GM06990 (cell line): ENCODE measurements at regions not wholly inside any gene's neighbourhood (a gene's known extent, or its start where the extent isn't known, plus 50 kb on each side); places are given as distances from the start of the nearest gene placed in this dataset.
"Not testable (repeated sequence)": the region's sequence is repeated elsewhere in the genome, so short reads cannot be mapped to it uniquely, and the experiment has no call there.

Experiments used
- DNase-seq: peaks from one replicate; pipeline ENCODE4 v3.0.0-alpha.2; 2011; ENCODE audit not compliant: insufficient read length; ENCODE audit errors: extremely low read depth
- H3K27me3 ChIP-seq: replicated peaks from 2 replicates; pipeline ENCODE4 v1.6.0; 2011; ENCODE audit warnings: low read length; ENCODE audit not compliant: control insufficient read depth, insufficient read depth
- H3K36me3 ChIP-seq: 2 replicates; pipeline ENCODE4 v1.5.1; 2011; ENCODE audit warnings: low read length; ENCODE audit not compliant: control insufficient read depth, insufficient read depth
- H3K4me3 ChIP-seq: replicated peaks from 2 replicates; pipeline ENCODE4 v1.5.1; 2011; ENCODE audit warnings: low read depth, mild to moderate bottlenecking, control low read depth, low read length

GRCh38 chr2:111451692-111452199 lies 331.0 kb downstream of the BCL2L11 start:
- not testable (repeated sequence) for H3K4me3 ChIP-seq, DNase-seq, H3K36me3 ChIP-seq, H3K27me3 ChIP-seq

- H3K27me3 ChIP-seq, H3K4me3 ChIP-seq, DNase-seq, H3K36me3 ChIP-seq: not testable (repeated sequence)
These were observed 331.5 kb downstream of the BCL2L11 start for GRCh38 chr2:111452208-111452607.

- DNase-seq, H3K4me3 ChIP-seq, H3K36me3 ChIP-seq, H3K27me3 ChIP-seq: not testable (repeated sequence)
These were observed 332.6 kb downstream of the BCL2L11 start for GRCh38 chr2:111453308-111453707.

GRCh38 chr2:111453816-111454215 lies 333.1 kb downstream of the BCL2L11 start:
- H3K36me3 ChIP-seq, DNase-seq, H3K4me3 ChIP-seq, H3K27me3 ChIP-seq: not testable (repeated sequence)

GRCh38 chr2:111454404-111454803 lies 333.7 kb downstream of the BCL2L11 start:
- H3K4me3 ChIP-seq, H3K27me3 ChIP-seq, H3K36me3 ChIP-seq, DNase-seq: not testable (repeated sequence)

GRCh38 chr2:111455016-111456015 lies 334.6 kb downstream of the BCL2L11 start:
- not testable (repeated sequence) for H3K4me3 ChIP-seq, H3K27me3 ChIP-seq, H3K36me3 ChIP-seq, DNase-seq

GRCh38 chr2:111457191-111457590 lies 336.5 kb downstream of the BCL2L11 start:
- H3K4me3 ChIP-seq, H3K27me3 ChIP-seq, H3K36me3 ChIP-seq, DNase-seq: not testable (repeated sequence)

- H3K27me3 ChIP-seq, H3K4me3 ChIP-seq, DNase-seq, H3K36me3 ChIP-seq: not testable (repeated sequence)
These were observed 340.2 kb downstream of the BCL2L11 start for GRCh38 chr2:111460901-111461300.

GRCh38 chr2:111461831-111462230 lies 341.1 kb downstream of the BCL2L11 start:
- not testable (repeated sequence) for H3K27me3 ChIP-seq, H3K36me3 ChIP-seq, H3K4me3 ChIP-seq, DNase-seq

GRCh38 chr2:111462572-111462971 lies 341.9 kb downstream of the BCL2L11 start:
- H3K27me3 ChIP-seq, DNase-seq, H3K4me3 ChIP-seq, H3K36me3 ChIP-seq: not testable (repeated sequence)

GRCh38 chr2:111463238-111463848 lies 342.6 kb downstream of the BCL2L11 start:
- H3K27me3 ChIP-seq, H3K4me3 ChIP-seq, H3K36me3 ChIP-seq, DNase-seq: not testable (repeated sequence)

- H3K27me3 ChIP-seq, H3K4me3 ChIP-seq, H3K36me3 ChIP-seq, DNase-seq: not testable (repeated sequence)
These were observed 343.2 kb downstream of the BCL2L11 start for GRCh38 chr2:111463956-111464355.

GRCh38 chr2:111464367-111464766 lies 343.7 kb downstream of the BCL2L11 start:
- H3K27me3 ChIP-seq, H3K4me3 ChIP-seq, H3K36me3 ChIP-seq, DNase-seq: not testable (repeated sequence)

GRCh38 chr2:111465521-111465920 lies 344.8 kb downstream of the BCL2L11 start:
- H3K36me3 ChIP-seq, H3K27me3 ChIP-seq, H3K4me3 ChIP-seq: not testable (repeated sequence)

More at GRCh38 chr2:111465521-111465920, 344.8 kb downstream of the BCL2L11 start:
- not testable (repeated sequence) for DNase-seq
